ENCODE measurements at regions not wholly inside any gene's neighbourhood (a gene's known extent, or its start where the extent isn't known, plus 50 kb on each side); places are given as distances from the start of the nearest gene placed in this dataset.

- no peak for DNase-seq
Measured at GRCh38 chr18:23350188-23350587, 102.9 kb upstream of the RIOK3 start.

- DNase-seq: no peak
Measured at GRCh38 chr18:23351521-23351920, 101.6 kb upstream of the RIOK3 start.

- no peak for DNase-seq
Measured at GRCh38 chr18:23352042-23352441, 101.0 kb upstream of the RIOK3 start.

DNA sequence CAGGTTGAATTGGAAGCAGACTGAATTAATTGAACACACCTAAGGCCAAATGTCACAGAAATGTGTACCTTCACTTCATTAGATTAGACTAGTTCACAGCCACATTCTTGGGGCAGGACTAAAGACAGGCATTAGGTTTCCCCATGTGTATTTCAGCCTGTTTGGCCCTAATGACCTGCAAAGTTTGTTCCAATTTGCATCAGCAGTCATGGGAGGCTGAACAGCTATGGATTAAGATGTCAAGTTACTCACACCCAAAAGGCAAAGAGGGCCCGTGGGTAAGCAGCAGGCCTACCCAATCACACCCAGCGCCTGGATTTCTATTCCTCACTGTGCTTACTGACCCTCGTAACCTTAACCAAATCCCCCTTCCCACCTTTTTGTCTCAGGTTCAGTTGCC is 99.6 kb upstream of the RIOK3 start:
- DNase-seq: no peak

DNA sequence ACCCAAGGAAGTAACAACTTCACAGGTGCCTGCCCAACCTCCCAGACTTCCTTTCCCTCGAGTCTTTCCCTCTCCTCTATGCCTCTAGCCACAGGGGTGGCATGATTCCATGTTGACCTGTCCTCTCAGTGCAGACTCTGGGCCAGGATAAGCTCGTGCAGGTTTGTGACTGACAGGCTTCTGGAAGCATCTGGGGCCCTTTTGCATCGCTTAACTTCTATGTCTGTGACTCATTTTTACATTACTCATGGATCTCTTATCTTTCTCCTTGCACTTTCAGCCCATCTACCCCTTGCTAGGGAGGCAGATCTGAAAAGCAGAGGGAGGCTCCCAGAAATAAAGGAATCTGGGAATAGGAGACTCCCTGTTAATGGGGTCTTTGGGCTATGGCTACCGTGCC is 98.5 kb upstream of the RIOK3 start:
- no peak for DNase-seq

DNA sequence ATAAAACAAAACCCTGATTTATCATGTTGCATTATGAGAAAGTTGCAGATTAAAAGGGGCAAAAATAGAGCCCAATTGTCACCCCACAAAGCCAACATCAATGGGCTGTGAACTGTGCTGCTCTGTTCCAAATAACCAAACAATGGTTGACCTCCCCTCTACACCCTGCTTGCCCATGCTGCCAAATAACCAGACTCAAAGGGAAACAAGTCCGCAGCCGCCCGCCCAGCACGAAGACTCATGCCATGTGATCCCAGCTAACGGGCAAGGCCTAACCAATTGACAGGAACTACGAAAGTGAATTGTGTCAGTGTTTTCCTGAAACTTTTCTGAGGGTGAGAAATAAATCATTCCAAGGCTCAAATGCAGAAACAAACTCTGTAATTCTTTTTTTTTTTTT is 97.9 kb upstream of the RIOK3 start:
- no peak for DNase-seq

DNA sequence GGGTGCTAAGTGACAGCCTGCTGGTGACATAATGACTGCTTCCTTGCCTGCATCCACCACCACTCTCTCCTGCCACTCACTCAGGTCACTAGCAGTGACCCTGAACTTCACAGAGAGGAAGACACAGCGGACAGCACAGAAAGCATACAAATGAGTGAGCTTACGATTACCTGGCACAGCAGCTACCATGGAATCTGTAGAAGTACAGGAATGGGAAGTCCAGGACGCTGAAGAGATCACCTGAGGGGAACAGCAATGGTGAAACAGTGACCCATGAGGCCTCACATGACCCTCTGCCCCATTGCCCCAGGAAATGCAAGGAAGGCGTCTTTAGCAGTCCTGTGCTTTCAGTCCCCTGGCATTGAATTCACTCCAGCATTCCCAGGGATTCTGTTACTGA is 96.7 kb upstream of the RIOK3 start:
- DNase-seq: no peak

- DNase-seq: no peak
Measured at GRCh38 chr18:23356915-23357601, 96.0 kb upstream of the RIOK3 start.

DNA sequence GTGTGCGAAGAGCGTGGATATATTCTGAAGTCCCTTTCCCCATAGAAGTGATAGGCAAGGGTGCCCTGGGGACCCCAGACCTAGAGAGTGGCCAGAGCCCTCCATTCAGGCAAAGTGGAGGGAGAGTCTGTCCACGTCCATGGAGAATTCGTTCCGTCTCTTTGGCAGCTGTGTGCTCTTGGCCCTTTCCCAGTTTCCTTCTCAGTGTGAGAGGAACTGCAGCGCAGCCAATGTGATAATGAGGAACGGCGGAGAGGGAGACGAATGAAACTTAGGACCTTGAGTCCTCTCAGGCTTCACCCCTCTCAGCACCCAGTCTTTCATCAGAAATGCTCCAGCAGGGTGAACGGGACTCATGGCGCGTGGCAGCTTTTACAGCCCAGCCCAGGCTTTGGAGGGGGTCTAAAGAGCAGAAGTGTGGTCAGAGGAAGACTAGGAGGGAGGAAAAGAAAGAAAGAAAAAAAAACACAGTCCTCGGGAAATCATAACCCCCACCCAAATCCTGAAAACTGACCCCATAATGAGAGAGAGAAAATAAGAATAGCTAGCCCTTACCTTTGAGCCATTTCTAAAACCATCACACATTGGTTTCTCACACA is 95.0 kb upstream of the RIOK3 start:
- DNase-seq: no peak

DNA sequence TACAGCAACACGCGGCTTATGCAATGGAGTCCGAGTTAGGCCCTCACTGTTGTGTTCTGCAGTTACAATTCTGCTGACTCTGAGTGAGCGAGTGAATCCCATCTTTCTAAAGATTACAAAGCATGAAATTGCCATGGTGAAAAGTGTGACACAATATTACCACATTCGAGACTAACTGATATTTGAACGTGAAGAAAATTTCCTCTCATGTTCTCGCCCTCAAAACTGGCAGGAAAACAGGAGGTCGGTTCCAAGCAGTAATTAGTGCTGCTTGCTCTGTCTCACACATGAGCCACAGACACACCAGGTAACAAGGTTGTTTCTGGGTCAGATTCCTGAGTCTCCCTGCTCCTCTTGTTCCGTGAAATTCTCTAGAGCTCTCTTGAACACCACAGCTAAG is 93.7 kb upstream of the RIOK3 start:
- no peak for DNase-seq

DNA sequence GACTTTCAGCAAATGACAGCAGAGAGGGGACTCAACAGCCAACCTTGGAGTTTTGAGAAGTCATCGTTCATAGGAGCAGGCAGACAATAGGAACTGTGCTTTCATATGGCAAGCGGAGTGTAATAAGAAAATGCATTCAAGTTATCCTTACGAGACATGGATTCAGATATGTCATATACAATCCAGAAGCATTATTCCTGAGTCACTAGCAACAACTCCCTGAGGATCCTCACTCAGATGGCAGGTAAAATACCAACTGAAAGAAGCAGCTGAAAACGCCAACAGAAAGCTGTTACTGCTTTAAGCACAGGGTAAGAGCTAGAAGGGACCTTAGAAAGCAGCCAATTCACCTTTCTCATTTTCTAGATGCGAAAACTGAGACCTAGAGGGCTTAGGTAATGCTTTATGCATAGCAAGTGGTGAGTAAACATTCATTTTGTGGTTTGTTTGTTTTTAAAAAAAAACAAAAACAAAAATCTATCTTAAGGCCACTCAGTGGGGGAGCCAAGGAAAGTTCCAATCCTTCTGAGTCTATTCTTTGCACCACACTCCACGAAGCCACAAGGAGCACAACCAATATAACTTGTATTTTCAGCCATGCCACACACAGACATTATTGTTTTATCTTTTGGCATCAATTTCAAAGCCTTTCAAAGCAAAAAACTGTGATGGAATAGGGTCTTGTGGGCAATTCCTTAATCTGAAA is 89.1 kb upstream of the RIOK3 start:
- DNase-seq: no peak

- DNase-seq: no peak
Measured at GRCh38 chr18:23365602-23366001, 87.5 kb upstream of the RIOK3 start.

DNA sequence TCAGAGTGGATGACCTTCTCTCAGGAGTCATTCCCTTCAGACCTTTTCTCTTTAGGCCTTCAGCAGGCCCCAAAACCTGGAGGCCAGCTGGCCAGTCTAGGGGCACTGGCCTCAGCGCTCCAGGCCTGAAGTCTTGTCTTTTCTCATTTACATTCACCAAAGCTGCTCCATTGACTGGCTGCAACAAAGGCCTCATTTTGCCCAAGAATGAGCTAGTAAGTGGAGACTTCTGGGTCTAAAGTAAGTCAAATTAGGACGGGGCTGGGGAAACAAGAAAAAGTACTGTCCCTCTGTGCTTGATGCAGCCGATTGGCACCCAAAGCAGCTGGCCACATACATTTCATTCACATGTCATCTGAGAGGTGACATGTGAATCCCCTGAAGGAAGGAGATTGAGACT is 83.8 kb upstream of the RIOK3 start:
- DNase-seq: no peak

- DNase-seq: no peak
Measured at GRCh38 chr18:23373570-23373969, 79.5 kb upstream of the RIOK3 start.

GRCh38 chr18:23377669-23378301 is 75.3 kb upstream of the RIOK3 start:
- DNase-seq: no peak

DNA sequence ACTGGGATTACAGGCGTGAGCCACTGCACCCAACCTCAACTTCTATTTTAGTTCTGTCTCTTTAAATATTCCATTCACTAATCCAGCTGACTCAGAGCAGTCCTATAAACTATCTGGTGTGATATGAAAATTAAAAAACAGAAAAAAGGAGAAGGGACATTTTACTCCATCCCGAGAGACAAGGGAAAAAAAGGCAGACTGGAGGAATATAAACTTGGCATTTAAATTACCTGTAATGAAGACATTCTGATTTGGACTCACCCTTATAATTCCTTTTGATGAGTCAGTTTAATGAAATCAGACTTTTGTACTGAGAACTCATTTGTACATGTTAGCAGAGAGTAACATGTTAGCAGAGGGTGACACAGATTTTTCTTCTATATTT is 74.8 kb upstream of the RIOK3 start:
- DNase-seq: no peak

DNA sequence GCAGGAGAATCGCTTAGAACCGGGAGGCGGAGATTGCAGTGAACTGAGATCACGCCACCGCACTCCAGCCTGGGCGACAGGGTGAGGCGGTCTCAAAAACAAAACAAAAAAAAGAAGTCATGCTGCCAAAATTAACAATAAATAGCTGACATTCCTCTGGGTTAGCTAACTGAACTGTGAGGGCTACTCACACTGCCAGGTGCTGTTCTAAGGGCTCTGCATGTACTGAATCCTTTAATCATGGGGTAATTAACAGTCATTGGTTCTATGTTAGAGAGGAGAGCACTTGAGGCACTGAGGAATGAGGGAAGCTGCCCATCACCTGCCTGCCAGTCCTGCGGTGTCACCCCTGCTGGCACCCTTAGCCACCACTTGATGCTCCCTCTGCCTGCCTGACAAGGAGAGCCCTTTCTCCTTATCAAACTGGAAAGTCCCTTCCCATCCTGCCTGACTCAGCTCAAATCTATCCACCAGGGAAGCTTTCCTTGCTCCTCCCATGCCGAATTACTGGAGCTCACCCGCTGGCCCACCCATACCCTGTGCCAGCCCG is 73.0 kb upstream of the RIOK3 start:
- DNase-seq: peak; percentile 6

DNA sequence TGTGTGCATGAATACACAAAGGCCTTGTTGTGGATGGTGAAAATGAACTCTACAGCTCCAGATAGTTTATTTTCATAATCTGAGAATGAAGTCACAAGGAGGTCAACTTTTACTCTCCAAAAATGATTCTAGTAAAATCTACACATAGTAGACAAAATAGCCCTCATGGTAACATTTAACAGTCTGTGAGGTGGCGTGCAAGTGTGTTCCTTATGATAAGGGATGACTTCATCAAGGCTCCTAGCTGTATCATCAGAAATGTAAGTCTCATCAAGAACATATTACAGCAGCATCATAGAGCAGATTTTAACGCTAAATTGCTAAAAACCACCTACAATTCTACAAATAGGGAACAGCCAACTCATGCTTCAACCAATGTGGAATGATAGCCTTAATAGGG is 72.3 kb upstream of the RIOK3 start:
- DNase-seq: no peak

- DNase-seq: no peak
Measured at GRCh38 chr18:23383494-23383893, 69.6 kb upstream of the RIOK3 start.

DNA sequence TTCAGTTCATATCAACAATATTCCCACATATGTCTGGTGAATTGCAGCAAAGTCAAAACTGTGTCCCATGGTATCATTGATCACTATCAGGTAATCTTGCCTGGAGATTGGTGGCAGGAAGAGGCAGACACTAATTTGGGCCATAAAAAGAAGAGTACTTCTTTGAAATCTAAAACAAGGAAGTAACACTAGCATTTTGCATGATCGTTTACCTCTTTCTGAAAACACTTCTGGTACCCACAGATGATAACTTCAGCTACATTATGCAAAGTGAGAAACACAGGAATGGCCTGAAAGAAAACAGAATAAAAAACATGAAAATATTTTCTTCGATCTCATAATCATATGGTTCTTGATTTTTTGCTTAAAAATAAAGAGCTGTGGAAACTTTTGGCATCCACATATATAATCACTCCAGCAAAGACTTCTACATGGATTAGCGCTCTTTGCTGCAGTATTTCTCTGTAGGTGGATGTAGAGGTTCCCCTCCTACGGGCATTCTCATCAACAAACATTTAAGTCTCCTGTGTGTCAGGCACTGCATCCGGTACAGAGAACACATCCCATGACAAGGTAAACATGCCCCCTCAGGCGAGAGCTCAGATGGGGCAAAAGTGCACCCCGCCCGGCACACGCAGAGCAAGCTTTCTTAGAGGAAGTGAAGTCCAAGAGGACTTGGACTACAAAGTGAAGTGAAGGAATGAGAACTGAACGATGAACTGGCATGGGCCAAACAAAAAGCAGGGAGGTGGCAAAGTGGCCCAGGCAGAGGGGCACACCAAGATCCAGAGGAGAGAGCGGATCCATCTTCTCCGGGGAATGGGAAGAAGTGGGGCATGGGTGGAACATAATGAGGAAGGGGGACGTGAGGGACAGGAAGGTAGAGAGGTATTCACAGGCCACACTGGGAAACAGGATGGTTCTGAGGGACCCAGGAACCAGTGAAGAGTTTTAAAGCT is 68.0 kb upstream of the RIOK3 start:
- no peak for DNase-seq

DNA sequence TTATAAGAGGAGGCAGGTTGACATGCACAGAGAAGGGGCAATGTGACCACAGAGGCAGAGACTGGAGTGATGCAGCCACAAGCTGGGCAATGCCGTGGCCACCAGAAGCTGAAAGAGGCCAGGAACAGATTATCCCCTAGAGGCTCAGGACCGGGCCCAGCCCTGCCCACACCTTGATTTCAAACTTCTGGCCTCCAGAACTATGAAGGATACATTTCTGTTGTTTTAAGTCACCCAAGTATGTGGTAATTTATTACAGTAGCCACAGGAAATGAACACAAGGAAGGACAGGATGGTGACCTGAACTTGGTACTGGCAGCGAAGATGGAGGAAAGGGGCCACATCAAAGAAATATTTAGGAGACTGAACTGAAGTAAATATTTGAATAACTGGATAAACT is 66.8 kb upstream of the RIOK3 start:
- DNase-seq: no peak

- DNase-seq: peak; percentile 63
Measured at GRCh38 chr18:23387265-23387664, 65.8 kb upstream of the RIOK3 start.

DNA sequence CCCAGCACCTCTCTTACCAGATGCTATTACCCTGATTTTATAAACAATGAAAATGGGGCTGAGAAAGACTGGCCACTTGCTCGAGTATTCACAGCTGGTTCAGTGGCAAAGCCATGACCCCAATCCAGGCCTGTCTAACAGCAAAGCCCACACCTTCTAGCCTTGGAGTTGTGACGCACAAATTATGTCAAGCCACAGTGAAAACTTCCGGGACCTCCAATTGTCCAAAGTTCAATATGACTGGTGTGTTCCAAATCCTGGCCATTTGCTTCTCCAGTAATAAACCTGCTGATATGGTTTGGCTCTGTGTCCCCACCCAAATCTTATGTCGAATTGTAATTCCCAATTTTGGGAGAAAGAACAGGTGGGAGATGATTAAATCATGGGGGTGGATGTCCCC is 64.7 kb upstream of the RIOK3 start:
- no peak for DNase-seq
